HG03558 (cell line): ENCODE measurements at regions not wholly inside any gene's neighbourhood (a gene's known extent, or its start where the extent isn't known, plus 50 kb on each side); places are given as distances from the start of the nearest gene placed in this dataset.
A peak's percentile ranks its signal among the peaks of the same experiment; 100 is the strongest.

ENCODE experiments used
- ATAC-seq: cut with Tn5 transposase; IDR thresholded peaks from one replicate; pipeline ENCODE4 v1.9.1; 2021; ENCODE audit warnings: moderate number of reproducible peaks; ENCODE audit not compliant: unreplicated experiment; ENCODE audit errors: extremely low read depth

DNA sequence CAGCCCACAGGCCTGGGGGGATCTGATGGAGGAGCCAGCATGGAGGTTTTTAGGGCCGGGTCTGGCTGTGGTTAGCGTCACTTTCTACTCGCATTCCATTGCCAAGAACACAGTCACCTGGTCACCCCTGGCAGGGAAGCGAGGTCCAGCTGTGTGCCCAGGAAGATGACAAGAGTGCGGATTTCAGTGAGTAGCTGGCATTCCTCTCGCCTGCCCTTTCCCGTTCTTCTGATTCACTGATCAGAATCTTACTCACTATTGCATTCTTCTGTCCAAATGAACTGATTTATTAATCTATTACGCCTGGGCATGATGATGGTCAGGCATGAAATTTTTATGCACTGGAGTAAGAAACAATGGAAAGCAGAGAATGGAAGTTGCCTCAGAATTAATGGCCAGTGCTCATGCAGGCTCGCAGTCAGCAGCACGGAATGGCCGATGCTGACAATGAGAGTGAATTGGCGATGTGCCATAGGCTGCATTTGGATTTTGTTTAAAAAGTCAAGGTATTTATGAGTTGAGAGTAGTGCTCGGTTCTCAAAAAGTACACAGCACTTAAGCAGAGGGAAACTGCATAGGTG is 76.4 kb upstream of the MGAT5 start:
- no peak for ATAC-seq

DNA sequence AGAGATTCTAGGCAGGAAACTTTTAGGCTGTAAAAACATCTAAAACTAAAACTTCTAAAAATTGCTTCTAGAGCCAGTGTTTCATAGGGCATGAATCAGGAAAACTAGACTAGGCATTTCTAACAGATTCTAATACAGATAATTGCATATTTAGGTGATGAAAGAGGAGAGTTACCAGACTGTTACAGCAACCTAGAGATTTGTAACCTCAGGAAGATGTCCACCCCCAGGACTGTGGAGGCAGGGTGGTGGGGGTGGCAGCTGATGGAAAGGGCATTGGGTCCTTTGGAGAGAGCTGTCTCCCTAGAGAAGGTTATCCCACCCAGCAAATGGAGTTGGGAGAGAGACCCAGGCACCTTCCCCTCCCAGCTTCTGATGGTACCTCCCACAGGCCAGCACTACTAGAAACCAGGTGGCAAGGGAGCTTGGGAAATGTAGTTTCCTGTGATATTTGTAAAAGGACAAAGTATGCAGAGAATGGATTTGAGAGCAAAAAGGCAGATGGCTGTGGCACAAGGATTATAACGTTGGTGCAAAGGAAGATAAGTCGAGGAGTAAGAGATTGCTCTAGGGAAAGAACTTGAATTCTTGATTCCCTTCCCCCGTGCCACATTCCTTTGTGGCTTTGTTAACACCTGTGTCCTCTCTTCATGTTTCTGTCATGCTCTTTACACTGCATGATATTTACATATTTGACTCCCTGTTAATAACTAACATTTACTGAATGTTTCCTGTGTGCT is 75.6 kb upstream of the MGAT5 start:
- ATAC-seq = no peak

GRCh38 chr2:134181219-134181618 is 72.7 kb upstream of the MGAT5 start:
- ATAC-seq = peak; percentile 47

DNA sequence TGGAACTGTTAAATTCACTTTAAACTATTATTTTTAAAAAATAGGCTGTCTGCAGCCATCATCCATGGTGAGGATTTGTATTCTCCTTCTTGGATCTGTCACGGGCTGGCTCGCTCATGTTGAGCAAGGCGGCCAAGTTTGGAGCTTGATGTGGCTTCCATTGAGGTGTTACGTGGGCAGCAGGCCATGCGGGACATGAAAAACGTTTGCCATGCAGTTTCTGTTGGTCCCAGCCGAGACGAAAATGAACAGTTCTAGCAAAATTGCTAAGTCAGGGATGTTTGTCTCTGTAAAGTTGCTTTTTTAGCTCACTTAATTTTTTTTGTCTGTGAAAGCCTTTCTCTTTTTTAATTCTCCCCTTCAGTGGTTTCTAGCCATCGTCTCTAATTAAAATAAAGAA is 70.2 kb upstream of the MGAT5 start:
- no peak for ATAC-seq

DNA sequence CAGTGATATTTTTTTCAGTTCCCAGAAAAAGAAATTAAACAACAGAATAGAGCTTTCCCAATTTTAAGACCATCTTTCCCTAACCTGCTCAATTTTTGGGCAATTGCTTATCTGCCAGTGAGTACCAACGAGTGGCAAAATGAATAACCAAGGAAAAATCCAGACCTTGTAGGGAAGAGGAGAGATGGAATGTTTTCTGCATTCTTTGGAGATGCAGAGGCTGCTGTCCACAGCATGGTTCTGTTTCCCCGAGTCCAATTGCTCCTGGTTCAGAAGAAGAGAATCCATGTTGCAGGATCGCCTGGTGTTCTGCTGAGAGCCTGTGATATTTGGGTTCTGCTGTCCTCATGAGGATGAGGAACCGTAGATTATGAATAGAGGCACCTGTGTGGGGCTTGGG is 68.2 kb upstream of the MGAT5 start:
- no peak for ATAC-seq

GRCh38 chr2:134189009-134189720 is 64.7 kb upstream of the MGAT5 start:
- ATAC-seq = no peak

DNA sequence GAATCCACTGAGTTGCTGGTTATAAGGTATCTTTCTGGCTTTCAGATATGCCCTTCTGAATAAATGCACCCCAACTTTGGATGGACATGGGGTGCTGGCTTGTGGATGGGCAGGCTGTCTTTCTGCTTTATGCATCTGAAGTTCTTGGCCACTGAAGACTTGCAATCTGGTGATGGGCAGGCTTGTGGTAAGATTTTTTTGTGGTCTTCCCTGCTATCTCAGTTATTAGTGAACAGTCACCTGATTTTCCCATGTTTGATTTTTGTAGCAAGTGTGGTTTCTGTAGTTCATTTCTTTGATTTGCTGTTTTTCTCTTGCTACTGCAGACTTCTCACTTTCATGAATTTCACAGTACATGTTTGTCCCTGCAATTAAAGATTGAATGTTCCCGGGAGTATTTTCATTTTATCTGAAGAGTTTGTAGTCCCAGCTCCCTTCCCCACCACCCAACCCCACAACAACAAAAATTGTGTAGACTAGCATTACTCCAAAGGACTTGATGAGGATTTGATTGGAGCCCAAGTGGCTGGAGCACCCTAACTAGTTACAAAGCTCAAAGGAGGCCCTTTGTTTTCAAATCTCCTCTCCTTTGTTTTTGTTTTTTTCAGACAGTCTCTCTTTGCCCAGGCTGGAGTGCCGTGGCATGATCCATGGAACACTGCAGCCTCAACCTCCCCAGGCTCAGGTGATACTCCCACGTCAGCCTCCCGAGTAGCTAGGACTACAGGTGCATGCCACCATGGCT is 63.6 kb upstream of the MGAT5 start:
- no peak for ATAC-seq

GRCh38 chr2:134190807-134191203 is 63.1 kb upstream of the MGAT5 start:
- no peak for ATAC-seq

DNA sequence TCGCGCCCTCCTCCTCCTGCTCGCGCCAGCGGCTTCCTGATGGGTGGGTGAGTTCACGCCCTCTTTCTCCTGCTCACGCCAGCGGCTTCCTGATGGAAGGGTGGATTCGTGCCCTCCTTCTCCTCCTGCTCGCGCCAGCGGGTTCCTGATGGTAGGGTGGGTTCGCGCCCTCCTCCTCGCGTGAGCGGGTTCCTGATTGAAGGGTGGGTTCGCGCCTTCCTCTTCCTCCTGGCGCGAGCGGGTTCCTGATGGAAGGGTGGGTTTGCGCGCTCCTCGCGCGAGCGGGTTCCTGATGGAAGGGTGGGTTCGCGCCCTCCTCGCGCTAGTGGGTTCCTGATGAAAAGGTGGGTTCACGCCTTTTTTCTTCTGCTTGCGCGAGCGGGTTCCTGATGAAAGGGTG is 62.0 kb upstream of the MGAT5 start:
- no peak for ATAC-seq

DNA sequence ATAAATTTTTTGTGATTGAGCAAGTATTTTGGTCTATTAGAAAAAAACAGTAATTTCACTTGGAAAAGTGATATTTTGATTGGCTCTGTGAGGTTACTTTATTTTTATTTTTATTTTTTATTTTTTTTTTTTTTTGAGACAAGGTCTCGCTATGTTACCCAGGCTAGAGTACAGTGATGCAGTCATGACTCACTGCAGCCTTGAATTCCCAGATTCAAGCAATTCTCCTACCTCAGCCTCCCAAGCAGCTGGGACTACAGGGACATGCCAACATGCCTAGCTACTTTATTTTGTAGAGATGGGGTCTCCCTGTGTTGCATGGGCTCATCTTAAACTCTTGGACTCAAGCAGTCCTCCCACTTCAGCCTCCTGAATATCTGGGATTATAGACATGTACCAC is 60.9 kb upstream of the MGAT5 start:
- ATAC-seq = no peak

DNA sequence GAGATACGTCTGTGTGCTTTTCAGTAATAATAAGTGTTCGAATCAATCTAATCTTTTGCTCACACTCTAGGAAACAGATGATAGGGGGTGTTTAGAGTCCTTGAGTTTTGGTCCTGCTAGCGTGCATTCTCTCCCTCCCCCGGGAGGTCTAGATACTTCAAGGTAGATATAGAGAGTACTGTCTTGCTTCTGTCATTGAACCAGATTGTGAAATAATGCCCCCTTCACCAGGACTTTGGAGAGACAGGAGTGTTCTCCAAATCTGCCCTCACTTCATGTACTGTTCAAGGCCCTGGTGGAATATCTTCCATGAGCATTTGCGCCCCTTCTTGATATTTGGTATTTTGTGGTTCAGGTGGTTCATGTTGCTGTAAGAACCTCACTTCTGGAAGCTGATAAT is 59.4 kb upstream of the MGAT5 start:
- ATAC-seq = no peak

DNA sequence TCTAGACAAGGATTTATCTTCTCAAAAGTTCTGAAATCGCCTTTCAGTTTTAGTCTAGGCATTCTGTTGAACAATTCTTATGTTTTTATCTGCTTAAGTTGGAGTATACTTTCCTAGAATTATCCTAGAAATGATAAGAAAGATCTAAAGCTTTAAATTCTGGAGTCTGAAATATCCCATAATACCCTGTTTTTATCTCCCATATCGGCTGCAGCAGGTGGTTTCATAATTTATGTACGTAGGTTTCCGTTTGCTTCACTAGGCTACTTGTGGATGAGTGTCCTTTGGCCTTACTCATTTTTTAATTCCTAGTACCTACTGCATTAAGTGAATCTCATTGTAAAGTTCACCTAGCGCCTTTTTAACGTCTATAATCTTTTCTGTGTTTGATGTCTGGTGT is 58.5 kb upstream of the MGAT5 start:
- no peak for ATAC-seq

- no peak for ATAC-seq
Measured at GRCh38 chr2:134197445-134197844, 56.4 kb upstream of the MGAT5 start.

DNA sequence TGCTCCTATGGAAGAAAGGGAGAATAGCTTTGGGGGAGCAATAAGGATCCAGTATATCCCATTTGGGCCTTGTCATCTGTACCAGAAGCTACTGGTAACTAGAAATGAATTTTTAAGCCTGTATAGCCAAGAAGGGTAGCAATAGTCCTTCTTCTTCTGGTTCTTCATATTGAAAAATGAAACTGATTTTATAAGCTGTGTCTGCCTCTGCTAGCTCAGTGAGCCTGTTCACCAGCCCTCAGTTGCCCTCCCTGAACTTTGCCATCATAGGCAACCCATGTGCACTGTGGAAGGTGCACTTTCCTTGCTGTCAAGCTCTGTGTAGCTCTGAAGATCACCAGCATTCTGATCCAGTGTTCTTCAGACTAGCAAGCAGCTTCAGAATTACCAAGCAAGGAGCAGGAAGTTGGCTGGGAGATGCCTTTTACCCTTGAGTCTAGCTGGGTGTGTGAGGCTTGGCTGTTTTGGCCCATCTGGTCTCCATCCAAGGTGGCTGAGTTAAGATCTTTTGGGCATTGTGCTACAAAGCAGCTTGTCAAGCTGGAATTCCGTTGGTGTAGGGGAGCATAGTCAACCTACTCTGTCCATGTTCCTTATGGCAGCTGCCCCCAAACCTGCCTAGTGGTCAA is 55.8 kb upstream of the MGAT5 start:
- ATAC-seq = no peak

GRCh38 chr2:134199123-134199522 is 54.7 kb upstream of the MGAT5 start:
- no peak for ATAC-seq

DNA sequence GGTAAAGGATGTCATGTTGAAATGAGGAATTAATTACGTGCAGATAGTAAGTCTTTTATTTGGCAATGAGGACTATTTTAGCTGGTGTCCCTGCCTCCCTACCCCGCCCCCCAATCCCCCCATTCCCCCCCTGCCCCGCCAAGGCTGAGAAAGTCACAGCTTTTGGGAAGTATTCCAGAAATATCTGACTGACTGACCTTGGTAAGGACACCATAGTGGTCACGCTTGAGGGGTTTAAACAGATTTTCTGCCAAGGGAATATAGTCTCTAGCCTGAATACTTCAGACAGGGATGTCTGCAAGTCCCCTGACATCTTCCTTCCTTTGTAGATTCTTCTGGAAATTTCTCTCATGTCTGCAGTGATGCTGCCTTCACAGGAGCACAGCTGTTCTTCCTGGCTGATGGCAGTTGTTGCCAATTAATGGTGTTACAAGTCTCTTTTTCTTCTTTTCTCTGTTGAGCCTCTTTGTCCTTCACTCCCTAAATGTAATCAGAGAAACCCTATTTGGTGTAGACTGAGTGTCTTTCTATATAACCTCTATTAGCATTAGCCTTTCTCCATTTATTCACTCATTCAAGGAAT is 53.7 kb upstream of the MGAT5 start:
- no peak for ATAC-seq

GRCh38 chr2:134201533-134201932 is 52.3 kb upstream of the MGAT5 start:
- no peak for ATAC-seq

- ATAC-seq = no peak
Measured at GRCh38 chr2:134202371-134202770, 51.5 kb upstream of the MGAT5 start.

DNA sequence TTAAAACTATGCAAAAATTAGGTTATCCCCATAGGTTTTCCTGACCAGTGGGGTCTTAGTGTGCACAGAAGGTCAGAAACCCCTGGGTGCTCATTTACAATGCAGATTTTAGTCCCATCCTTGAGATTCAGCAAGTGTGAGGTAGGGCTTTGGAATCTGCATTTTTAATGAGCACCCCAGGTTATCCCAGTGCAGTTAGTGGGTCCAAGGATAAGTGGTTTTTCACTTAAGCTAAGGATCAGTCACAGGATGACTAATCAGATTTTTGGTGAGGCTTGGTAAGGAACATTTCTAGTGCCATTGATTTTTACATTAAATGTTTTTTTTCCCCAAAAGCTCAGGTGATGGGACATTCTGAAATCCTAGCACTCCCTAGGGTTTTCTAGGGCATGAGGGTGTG is 50.7 kb upstream of the MGAT5 start:
- ATAC-seq = no peak
